T-helper 2 cell treated with Interferon-gamma antibody and Interleukin-4, amounts not matched to agents 5 μg/mL and 100 μg/mL, for 36 hours (primary cell): ENCODE measurements at regions not wholly inside any gene's neighbourhood (a gene's known extent, or its start where the extent isn't known, plus 50 kb on each side); places are given as distances from the start of the nearest gene placed in this dataset.
"Not testable (repeated sequence)": the region's sequence is repeated elsewhere in the genome, so short reads cannot be mapped to it uniquely, and the experiment has no call there.

Experiments
- DNase-seq: peaks from one replicate; pipeline ENCODE4 v3.0.0; 2021; ENCODE audit warnings: low spot score
- H3K27ac Mint-ChIP-seq: one replicate; pipeline ENCODE4 v1.8.0; 2021; ENCODE audit warnings: mild to moderate bottlenecking, mixed read lengths
- H3K27me3 Mint-ChIP-seq: one replicate; pipeline ENCODE4 v1.8.0; 2021; ENCODE audit warnings: low read depth, mixed read lengths
- H3K36me3 Mint-ChIP-seq: one replicate; pipeline ENCODE4 v1.8.0; 2021; ENCODE audit warnings: low read depth, mixed read lengths
- H3K4me1 Mint-ChIP-seq: one replicate; pipeline ENCODE4 v1.8.0; 2021; ENCODE audit warnings: low read depth, mixed read lengths
- H3K4me3 Mint-ChIP-seq: one replicate; pipeline ENCODE4 v1.8.0; 2022; ENCODE audit warnings: mild to moderate bottlenecking, moderate library complexity, mixed read lengths
- H3K9me3 Mint-ChIP-seq: one replicate; pipeline ENCODE4 v1.8.0; 2021; ENCODE audit warnings: mixed read lengths

DNA sequence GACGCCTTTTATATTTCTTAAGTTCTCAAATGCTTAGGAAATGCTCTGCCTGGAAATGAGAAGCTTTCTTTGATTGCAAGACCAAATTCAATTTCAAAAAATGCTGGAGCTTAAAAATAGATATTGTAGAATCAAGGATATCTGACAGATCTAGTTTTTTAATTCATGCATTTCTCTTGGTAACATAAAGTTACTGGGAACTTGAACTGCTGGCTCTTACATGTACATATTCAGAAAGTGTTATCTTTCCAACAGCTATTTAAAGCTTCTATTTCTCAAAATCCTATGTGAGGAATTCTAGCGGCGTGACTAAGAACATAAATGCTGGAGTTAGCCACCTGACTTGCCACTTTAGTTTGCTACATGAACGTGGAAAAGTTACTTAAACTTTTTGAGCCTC, 109.3 kb downstream of the C3orf38 start:
- no peaks in the 10 kb centered on the region for H3K36me3 Mint-ChIP-seq
- no peaks in the 10 kb centered on the region for H3K27me3 Mint-ChIP-seq
- H3K4me1 Mint-ChIP-seq: no peaks in the 10 kb centered on the region
- DNase-seq: no peak
- no peaks in the 10 kb centered on the region for H3K9me3 Mint-ChIP-seq
- no peak overlapping the region for H3K4me3 Mint-ChIP-seq
- no peak overlapping the region for H3K27ac Mint-ChIP-seq

DNA sequence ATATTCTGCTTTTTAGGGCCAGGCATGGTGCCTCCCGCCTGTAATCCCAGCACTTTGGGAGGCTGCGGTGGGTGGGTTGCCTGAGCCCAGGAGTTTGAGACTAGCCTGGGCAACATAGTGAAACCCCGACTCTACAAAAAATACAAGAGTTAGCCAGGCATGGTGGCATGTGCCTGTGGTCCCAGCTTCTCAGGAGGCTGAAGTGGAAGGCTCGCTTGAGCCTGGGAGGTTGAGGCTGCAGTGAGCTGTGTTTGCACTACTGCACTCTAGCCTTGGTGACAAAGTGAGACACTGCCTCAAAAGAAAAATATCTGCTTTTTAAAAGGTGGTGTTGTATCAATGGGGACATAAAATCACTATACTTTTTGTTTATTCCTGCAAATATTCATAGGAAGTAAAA, 112.8 kb downstream of the C3orf38 start:
- H3K4me3 Mint-ChIP-seq: no peak overlapping the region
- no peak for DNase-seq
- H3K36me3 Mint-ChIP-seq: no peaks in the 10 kb centered on the region
- H3K9me3 Mint-ChIP-seq: no peaks in the 10 kb centered on the region
- no peak overlapping the region for H3K27ac Mint-ChIP-seq
- H3K27me3 Mint-ChIP-seq: no peaks in the 10 kb centered on the region
- no peaks in the 10 kb centered on the region for H3K4me1 Mint-ChIP-seq

GRCh38 chr3:88263417-88264100, 113.8 kb downstream of the C3orf38 start:
- Mint-ChIP-seq H3K4me3 (no peak overlapping the region), H3K27ac (no peak overlapping the region), H3K27me3 (no peaks in the 10 kb centered on the region), H3K9me3 (no peaks in the 10 kb centered on the region), H3K4me1 (no peaks in the 10 kb centered on the region), H3K36me3 (no peaks in the 10 kb centered on the region)
- DNase-seq: no peak

GRCh38 chr3:88267441-88267840, 117.7 kb downstream of the C3orf38 start:
- no peak for DNase-seq
- no peaks in the 10 kb centered on the region for H3K4me1 Mint-ChIP-seq
- no peak overlapping the region for H3K27ac Mint-ChIP-seq
- no peaks in the 10 kb centered on the region for H3K27me3 Mint-ChIP-seq
- no peaks in the 10 kb centered on the region for H3K9me3 Mint-ChIP-seq
- H3K36me3 Mint-ChIP-seq: no peaks in the 10 kb centered on the region
- H3K4me3 Mint-ChIP-seq: no peak overlapping the region

- Mint-ChIP-seq H3K9me3 (no peaks in the 10 kb centered on the region), H3K4me3 (no peak overlapping the region), H3K27ac (no peak overlapping the region), H3K4me1 (no peaks in the 10 kb centered on the region), H3K27me3 (no peaks in the 10 kb centered on the region), H3K36me3 (no peaks in the 10 kb centered on the region)
- DNase-seq: no peak
These were observed 118.1 kb downstream of the C3orf38 start for GRCh38 chr3:88267847-88268246.

DNA sequence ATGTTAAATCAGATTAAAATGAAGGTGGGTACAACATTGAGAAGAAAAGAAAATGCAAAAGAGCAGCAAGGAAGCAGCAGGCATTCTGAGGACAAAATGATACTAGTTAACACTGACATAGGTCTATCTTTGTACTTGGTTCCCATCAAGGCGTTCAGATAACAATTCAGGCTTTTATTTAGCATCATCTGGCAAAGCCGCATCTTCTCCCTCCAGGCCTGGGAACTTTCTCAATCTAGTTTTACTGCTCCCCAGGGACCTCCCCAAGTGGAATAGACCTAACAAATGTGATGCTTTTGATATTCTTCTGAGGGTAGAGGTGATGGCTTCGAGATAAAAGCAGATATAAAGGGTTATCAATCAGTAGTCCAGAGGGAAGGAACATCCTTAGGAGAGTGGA, 130.6 kb downstream of the C3orf38 start:
- Mint-ChIP-seq H3K36me3 (no peaks in the 10 kb centered on the region), H3K27me3 (no peaks in the 10 kb centered on the region), H3K4me3 (no peak overlapping the region), H3K27ac (no peak overlapping the region), H3K4me1 (no peaks in the 10 kb centered on the region), H3K9me3 (no peaks in the 10 kb centered on the region)
- no peak for DNase-seq

- no peaks in the 10 kb centered on the region for H3K27me3 Mint-ChIP-seq
- no peak overlapping the region for H3K4me3 Mint-ChIP-seq
- no peak overlapping the region for H3K27ac Mint-ChIP-seq
- no peaks in the 10 kb centered on the region for H3K4me1 Mint-ChIP-seq
- no peaks in the 10 kb centered on the region for H3K36me3 Mint-ChIP-seq
- no peaks in the 10 kb centered on the region for H3K9me3 Mint-ChIP-seq
- DNase-seq: no peak
These were observed 132.9 kb downstream of the C3orf38 start for GRCh38 chr3:88282528-88283241.

DNA sequence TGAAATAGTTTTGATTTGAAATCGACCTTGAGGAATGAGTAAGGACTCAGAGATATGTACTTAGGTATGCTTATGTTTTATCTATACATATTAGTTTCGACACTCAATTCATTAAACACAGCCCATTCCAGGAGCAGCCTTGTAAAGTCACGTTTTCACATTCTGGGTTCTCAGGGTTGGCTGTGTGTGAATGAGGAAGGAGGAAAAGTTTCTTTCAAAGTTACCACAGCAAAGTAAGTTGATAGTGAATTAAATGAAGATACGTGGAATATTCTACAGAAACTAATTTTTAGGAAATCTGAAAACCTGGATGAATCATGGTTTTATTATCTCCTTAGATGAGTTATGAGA, 133.5 kb downstream of the C3orf38 start:
- Mint-ChIP-seq H3K4me3 (no peak overlapping the region), H3K36me3 (no peaks in the 10 kb centered on the region), H3K9me3 (no peaks in the 10 kb centered on the region), H3K4me1 (no peaks in the 10 kb centered on the region), H3K27ac (no peak overlapping the region), H3K27me3 (no peaks in the 10 kb centered on the region)
- DNase-seq: no peak

- H3K27me3 Mint-ChIP-seq: no peaks in the 10 kb centered on the region
- H3K36me3 Mint-ChIP-seq: no peaks in the 10 kb centered on the region
- no peak overlapping the region for H3K4me3 Mint-ChIP-seq
- no peak for DNase-seq
- no peaks in the 10 kb centered on the region for H3K9me3 Mint-ChIP-seq
- no peaks in the 10 kb centered on the region for H3K4me1 Mint-ChIP-seq
- no peak overlapping the region for H3K27ac Mint-ChIP-seq
These were observed 141.7 kb downstream of the C3orf38 start for GRCh38 chr3:88291486-88291885.

- Mint-ChIP-seq H3K27me3 (no peaks in the 10 kb centered on the region), H3K36me3 (no peaks in the 10 kb centered on the region), H3K4me3 (no peak overlapping the region), H3K9me3 (no peaks in the 10 kb centered on the region), H3K4me1 (no peaks in the 10 kb centered on the region), H3K27ac (no peak overlapping the region)
- no peak for DNase-seq
These were observed 148.4 kb downstream of the C3orf38 start for GRCh38 chr3:88298189-88298588.

DNA sequence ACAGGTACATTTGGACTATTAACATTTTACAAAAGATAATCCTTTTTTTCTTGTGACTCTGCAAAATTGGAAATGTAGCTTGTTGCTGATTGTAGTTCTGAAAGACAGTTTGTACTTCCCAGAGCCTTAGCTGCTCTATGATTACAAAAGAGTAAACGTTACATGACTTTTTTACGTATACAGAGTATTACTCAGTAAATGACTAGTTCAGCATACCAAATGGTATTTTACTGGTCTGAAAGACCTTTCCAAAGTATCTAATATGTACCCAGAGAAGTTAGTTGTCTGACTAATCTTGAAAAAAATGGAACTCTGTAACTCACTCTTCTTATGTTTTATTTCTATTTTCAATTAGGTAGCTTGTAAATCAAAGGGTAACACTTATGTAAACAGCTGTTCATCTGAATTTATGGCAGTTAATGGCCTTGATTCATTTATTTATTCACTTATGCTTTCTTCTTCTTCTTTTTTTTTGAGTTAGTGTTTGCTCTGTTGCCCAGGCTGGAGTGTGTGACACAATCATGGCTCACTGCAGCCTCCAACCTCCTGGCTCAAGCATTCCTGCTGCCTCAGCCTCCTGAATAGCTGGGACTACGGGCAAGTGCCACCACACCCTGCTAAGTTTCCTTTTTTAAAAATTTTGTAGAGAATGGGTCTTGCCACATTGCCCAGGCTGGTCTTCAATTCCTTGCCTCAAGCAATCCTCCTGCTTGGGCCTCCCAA, 151.7 kb downstream of the C3orf38 start:
- Mint-ChIP-seq H3K9me3 (no peaks in the 10 kb centered on the region), H3K4me1 (no peaks in the 10 kb centered on the region), H3K36me3 (no peaks in the 10 kb centered on the region), H3K27me3 (no peaks in the 10 kb centered on the region), H3K27ac (no peak overlapping the region), H3K4me3 (no peak overlapping the region)
- no peak for DNase-seq

GRCh38 chr3:88301996-88302393, 152.2 kb downstream of the C3orf38 start:
- Mint-ChIP-seq H3K27me3 (no peaks in the 10 kb centered on the region), H3K4me3 (no peak overlapping the region), H3K36me3 (no peaks in the 10 kb centered on the region), H3K9me3 (no peaks in the 10 kb centered on the region), H3K27ac (no peak overlapping the region), H3K4me1 (no peaks in the 10 kb centered on the region)
- no peak for DNase-seq

DNA sequence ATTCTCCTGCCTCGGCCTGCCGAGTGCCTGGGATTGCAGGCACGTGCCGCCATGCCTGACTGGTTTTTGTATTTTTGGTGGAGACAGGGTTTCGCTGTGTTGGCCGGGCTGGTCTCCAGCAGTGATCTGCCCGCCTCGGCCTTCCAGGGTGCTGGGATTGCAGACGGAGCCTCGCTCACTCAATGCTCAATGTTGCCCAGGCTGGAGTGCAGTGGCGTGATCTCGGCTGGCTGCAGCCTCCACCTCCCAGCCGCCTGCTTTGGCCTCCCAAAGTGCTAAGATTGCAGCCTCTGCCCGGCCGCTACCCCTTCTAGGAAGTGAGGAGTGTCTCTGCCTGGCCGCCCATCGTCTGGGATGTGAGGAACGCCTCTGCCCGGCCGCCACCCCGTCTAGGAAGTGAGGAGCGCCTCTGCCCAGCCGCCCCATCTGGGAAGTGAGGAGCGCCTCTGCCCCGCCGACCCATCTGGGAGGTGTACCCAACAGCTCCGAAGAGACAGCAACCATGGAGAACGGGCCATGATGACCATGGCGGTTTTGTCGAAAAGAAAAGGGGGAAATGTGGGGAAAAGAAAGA, 153.7 kb downstream of the C3orf38 start:
- H3K36me3 Mint-ChIP-seq, H3K9me3 Mint-ChIP-seq, H3K27ac Mint-ChIP-seq, H3K4me1 Mint-ChIP-seq, DNase-seq, H3K4me3 Mint-ChIP-seq, H3K27me3 Mint-ChIP-seq: not testable (repeated sequence)

GRCh38 chr3:88307666-88308065, 157.9 kb downstream of the C3orf38 start:
- no peaks in the 10 kb centered on the region for H3K27me3 Mint-ChIP-seq
- no peaks in the 10 kb centered on the region for H3K9me3 Mint-ChIP-seq
- no peaks in the 10 kb centered on the region for H3K36me3 Mint-ChIP-seq
- H3K4me1 Mint-ChIP-seq: no peaks in the 10 kb centered on the region
- no peak overlapping the region for H3K27ac Mint-ChIP-seq
- H3K4me3 Mint-ChIP-seq: no peak overlapping the region
- no peak for DNase-seq
